GM12874 (cell line): ENCODE measurements at regions not wholly inside any gene's neighbourhood (a gene's known extent, or its start where the extent isn't known, plus 50 kb on each side); places are given as distances from the start of the nearest gene placed in this dataset.

ENCODE experiments used
- CTCF ChIP-seq: IDR thresholded peaks from 2 replicates; pipeline ENCODE4 v1.5.1; 2011; ENCODE audit warnings: low read depth, mild to moderate bottlenecking, control low read depth, low read length, moderate library complexity; ENCODE audit not compliant: insufficient read depth

GRCh38 chr2:67782443-67782842, 280.4 kb downstream of the C1D start:
- TF ChIP-seq CTCF = no peak

GRCh38 chr2:67783026-67783425, 279.8 kb downstream of the C1D start:
- no peak for TF ChIP-seq CTCF

GRCh38 chr2:67790622-67791021, 272.2 kb downstream of the C1D start:
- TF ChIP-seq CTCF = no peak

GRCh38 chr2:67792191-67792590, 270.6 kb downstream of the C1D start:
- no peak for TF ChIP-seq CTCF

GRCh38 chr2:67792681-67793091, 270.1 kb downstream of the C1D start:
- no peak for TF ChIP-seq CTCF

GRCh38 chr2:67797801-67798540, 264.8 kb downstream of the C1D start:
- TF ChIP-seq CTCF = no peak

GRCh38 chr2:67798541-67799160, 264.2 kb downstream of the C1D start:
- TF ChIP-seq CTCF = no peak
